HG02571 (cell line): ENCODE measurements at regions not wholly inside any gene's neighbourhood (a gene's known extent, or its start where the extent isn't known, plus 50 kb on each side); places are given as distances from the start of the nearest gene placed in this dataset.
"Not testable (repeated sequence)": the region's sequence is repeated elsewhere in the genome, so short reads cannot be mapped to it uniquely, and the experiment has no call there.

ENCODE experiments used
- ATAC-seq: cut with Tn5 transposase; IDR thresholded peaks from one replicate; pipeline ENCODE4 v1.9.1; 2021; ENCODE audit warnings: mild to moderate bottlenecking, moderate library complexity; ENCODE audit not compliant: unreplicated experiment

- ATAC-seq: no peak
These were observed 476.5 kb downstream of the PLK2 start for GRCh38 chr5:57983426-57983825.

- no peak for ATAC-seq
These were observed 480.2 kb downstream of the PLK2 start for GRCh38 chr5:57979671-57980070.

GRCh38 chr5:57976506-57976905 is 483.4 kb downstream of the PLK2 start:
- no peak for ATAC-seq

GRCh38 chr5:57972099-57972498 is 487.8 kb downstream of the PLK2 start:
- not testable (repeated sequence) for ATAC-seq

- no peak for ATAC-seq
These were observed 478.0 kb upstream of the ACTBL2 start for GRCh38 chr5:57960569-57960968.

- ATAC-seq: no peak
These were observed 474.0 kb upstream of the ACTBL2 start for GRCh38 chr5:57956636-57957035.

- no peak for ATAC-seq
These were observed 472.9 kb upstream of the ACTBL2 start for GRCh38 chr5:57955511-57955910.

GRCh38 chr5:57953792-57954191 is 471.2 kb upstream of the ACTBL2 start:
- no peak for ATAC-seq

- ATAC-seq: no peak
These were observed 468.1 kb upstream of the ACTBL2 start for GRCh38 chr5:57950616-57951228.

- ATAC-seq: no peak
These were observed 465.5 kb upstream of the ACTBL2 start for GRCh38 chr5:57948091-57948490.

- no peak for ATAC-seq
These were observed 464.6 kb upstream of the ACTBL2 start for GRCh38 chr5:57947181-57947580.

GRCh38 chr5:57940879-57941278 is 458.3 kb upstream of the ACTBL2 start:
- no peak for ATAC-seq

GRCh38 chr5:57940236-57940635 is 457.6 kb upstream of the ACTBL2 start:
- ATAC-seq: no peak

GRCh38 chr5:57939771-57940170 is 457.2 kb upstream of the ACTBL2 start:
- ATAC-seq: no peak

- no peak for ATAC-seq
These were observed 456.7 kb upstream of the ACTBL2 start for GRCh38 chr5:57939335-57939734.

GRCh38 chr5:57938174-57938557 is 455.6 kb upstream of the ACTBL2 start:
- ATAC-seq: no peak

GRCh38 chr5:57937501-57938173 is 455.0 kb upstream of the ACTBL2 start:
- no peak for ATAC-seq

- no peak for ATAC-seq
These were observed 454.4 kb upstream of the ACTBL2 start for GRCh38 chr5:57937025-57937424.

GRCh38 chr5:57932761-57933160 is 450.1 kb upstream of the ACTBL2 start:
- ATAC-seq: no peak

- ATAC-seq: no peak
These were observed 449.2 kb upstream of the ACTBL2 start for GRCh38 chr5:57931807-57932206.

- no peak for ATAC-seq
These were observed 448.7 kb upstream of the ACTBL2 start for GRCh38 chr5:57931352-57931751.

- no peak for ATAC-seq
These were observed 446.7 kb upstream of the ACTBL2 start for GRCh38 chr5:57929271-57929670.

- ATAC-seq: not testable (repeated sequence)
These were observed 440.5 kb upstream of the ACTBL2 start for GRCh38 chr5:57923094-57923493.
